HG03565 (cell line): ENCODE measurements at regions not wholly inside any gene's neighbourhood (a gene's known extent, or its start where the extent isn't known, plus 50 kb on each side); places are given as distances from the start of the nearest gene placed in this dataset.

Experiments used
- ATAC-seq: cut with Tn5 transposase; IDR thresholded peaks from one replicate; pipeline ENCODE4 v1.9.1; 2021; ENCODE audit warnings: mild to moderate bottlenecking, moderate library complexity; ENCODE audit not compliant: unreplicated experiment

GRCh38 chr6:91298543-91299145 lies 711.8 kb upstream of the MAP3K7 start:
- no peak for ATAC-seq

- no peak for ATAC-seq
Measured at GRCh38 chr6:91293395-91293794, 706.5 kb upstream of the MAP3K7 start.

GRCh38 chr6:91291071-91291470 lies 704.2 kb upstream of the MAP3K7 start:
- no peak for ATAC-seq

GRCh38 chr6:91288741-91289140 lies 701.9 kb upstream of the MAP3K7 start:
- ATAC-seq = no peak

GRCh38 chr6:91281901-91282300 lies 695.0 kb upstream of the MAP3K7 start:
- no peak for ATAC-seq

- no peak for ATAC-seq
Measured at GRCh38 chr6:91280494-91280830, 693.6 kb upstream of the MAP3K7 start.

- no peak for ATAC-seq
Measured at GRCh38 chr6:91279740-91280493, 693.0 kb upstream of the MAP3K7 start.

GRCh38 chr6:91278416-91278815 lies 691.5 kb upstream of the MAP3K7 start:
- ATAC-seq = no peak

- peak; percentile 68 for ATAC-seq
Measured at GRCh38 chr6:91276315-91276714, 689.4 kb upstream of the MAP3K7 start.

GRCh38 chr6:91273729-91274128 lies 686.9 kb upstream of the MAP3K7 start:
- no peak for ATAC-seq

GRCh38 chr6:91271807-91272206 lies 684.9 kb upstream of the MAP3K7 start:
- ATAC-seq = no peak

GRCh38 chr6:91268941-91269340 lies 682.1 kb upstream of the MAP3K7 start:
- no peak for ATAC-seq

GRCh38 chr6:91267246-91267645 lies 680.4 kb upstream of the MAP3K7 start:
- no peak for ATAC-seq

GRCh38 chr6:91266156-91266555 lies 679.3 kb upstream of the MAP3K7 start:
- ATAC-seq = no peak

- ATAC-seq = no peak
Measured at GRCh38 chr6:91243436-91243835, 656.6 kb upstream of the MAP3K7 start.

GRCh38 chr6:91242614-91242949 lies 655.7 kb upstream of the MAP3K7 start:
- no peak for ATAC-seq

- ATAC-seq = no peak
Measured at GRCh38 chr6:91241946-91242613, 655.2 kb upstream of the MAP3K7 start.

- peak; percentile 72 for ATAC-seq
Measured at GRCh38 chr6:91240878-91241603, 654.2 kb upstream of the MAP3K7 start.

GRCh38 chr6:91221072-91221720 lies 634.3 kb upstream of the MAP3K7 start:
- no peak for ATAC-seq

- ATAC-seq = no peak
Measured at GRCh38 chr6:91213229-91213901, 626.5 kb upstream of the MAP3K7 start.
